Neural progenitor cell (in vitro differentiated cells): ENCODE measurements at regions not wholly inside any gene's neighbourhood (a gene's known extent, or its start where the extent isn't known, plus 50 kb on each side); places are given as distances from the start of the nearest gene placed in this dataset.

Experiments used
- CTCF ChIP-seq: fragments of 200-600 bp; sonication (generic); IDR thresholded peaks from 2 replicates; pipeline ENCODE4 v1.5.1; 2017; ENCODE audit warnings: antibody characterized with exemption, mild to moderate bottlenecking
- EZH2phosphoT487 ChIP-seq: fragments of 200-600 bp; sonication (generic); IDR thresholded peaks from 2 replicates; pipeline ENCODE4 v1.6.1; 2017; ENCODE audit warnings: antibody characterized with exemption

- TF ChIP-seq CTCF: no peak
- no peak for TF ChIP-seq EZH2phosphoT487
Measured at GRCh38 chr6:164377348-164377918, 932.0 kb downstream of the C6orf118 start.
